ENCODE measurements at regions not wholly inside any gene's neighbourhood (a gene's known extent, or its start where the extent isn't known, plus 50 kb on each side); places are given as distances from the start of the nearest gene placed in this dataset.

- TF ChIP-seq GATA2 (IDR thresholded peaks at IDR 0.05; ENCODE audit: insufficient read depth, insufficient read length, low read depth, low read length) (no peak), JUN (IDR thresholded peaks at IDR 0.05; ENCODE audit: borderline replicate concordance, insufficient read depth, insufficient read length, low read depth) (no peak), CTCF (IDR thresholded peaks at IDR 0.05; ENCODE audit: extremely low read depth in 1 of 2, insufficient read depth in 1 of 2, low read depth in 1 of 2, low read length in 2 of 2) (no peak)
These were observed 125.0 kb downstream of the UNC5CL start for GRCh38 chr6:40914005-40914404.
